ENCODE measurements at regions not wholly inside any gene's neighbourhood (a gene's known extent, or its start where the extent isn't known, plus 50 kb on each side); places are given as distances from the start of the nearest gene placed in this dataset.

DNA sequence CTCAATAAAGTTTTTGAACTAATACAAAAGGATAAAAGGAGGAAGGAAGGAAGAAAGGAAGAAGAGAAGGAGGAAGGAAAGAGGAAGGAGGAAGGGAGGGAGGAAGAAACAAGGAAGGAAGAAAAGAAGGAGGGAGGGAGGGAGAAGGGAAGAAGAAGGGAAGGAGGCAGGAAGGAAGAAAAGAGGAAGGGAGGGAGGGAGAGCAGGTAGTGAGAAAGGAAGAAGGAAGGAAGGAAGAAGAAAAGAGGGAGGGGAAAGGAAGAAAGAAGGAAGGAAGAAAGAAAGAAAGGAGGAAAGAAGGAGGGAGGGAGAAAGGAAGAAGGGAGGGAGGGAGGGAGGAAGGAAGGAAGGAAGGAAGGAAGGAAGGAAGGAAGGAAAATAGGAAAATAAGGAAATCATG is 263.8 kb upstream of the C16orf82 start:
- DNase-seq (ENCODE audit: low read depth, low spot score) (no peak), ATAC-seq (no peak)
- Histone ChIP-seq H3K79me2 (ENCODE audit: insufficient read depth, low read length) (no peaks in the 10 kb centered on the region), H3K27me3 (ENCODE audit: insufficient read depth, low read length) (0 out of 2 replicates have a peak, but pooled peaks cover 4% of the 10 kb centered on the region), H3K27ac (ENCODE audit: low read depth, low read length) (no peak overlapping the region), H3K9ac (ENCODE audit: low read length) (no peak overlapping the region), H3K4me1 (ENCODE audit: control insufficient read depth in 1 of 2, insufficient read depth in 2 of 2, low read length in 2 of 2) (no peaks in the 10 kb centered on the region), H3K4me3 (replicated peaks in 1 of 2; ENCODE audit: low read depth in 1 of 2, low read length in 2 of 2) (no peak overlapping the region), H3K9me2 (ENCODE audit: insufficient read depth) (no peaks in the 10 kb centered on the region), H4K20me1 (ENCODE audit: insufficient read depth) (no peaks in the 10 kb centered on the region), H3K4me2 (ENCODE audit: low read length) (no peak overlapping the region), H3K36me3 (ENCODE audit: control insufficient read depth in 1 of 2, insufficient read depth in 2 of 2, low read length in 2 of 2) (no peaks in the 10 kb centered on the region), H2AFZ (ENCODE audit: low read depth, low read length, poor library complexity, severe bottlenecking) (no peak overlapping the region), H3K9me3 (ENCODE audit: control insufficient read depth in 1 of 2, insufficient read depth in 1 of 2, low read depth in 1 of 2, low read length in 2 of 2) (no peaks in the 10 kb centered on the region)
- TF ChIP-seq ZNF274 (IDR thresholded peaks at IDR 0.05; ENCODE audit: low read depth, low read length) (no peak), JUND (IDR thresholded peaks at IDR 0.05) (no peak), SP1 (IDR thresholded peaks at IDR 0.05; ENCODE audit: low read depth) (no peak), POLR2AphosphoS5 (IDR thresholded peaks at IDR 0.05; ENCODE audit: low read depth, low read length) (no peak), TCF7L2 (IDR thresholded peaks at IDR 0.05; ENCODE audit: borderline replicate concordance, extremely low read depth, insufficient read depth, insufficient read length) (no peak), ZFX (IDR thresholded peaks at IDR 0.05) (no peak), SIN3A (IDR thresholded peaks at IDR 0.05; ENCODE audit: low read depth) (no peak), CEBPB (IDR thresholded peaks at IDR 0.05; ENCODE audit: low read depth) (no peak), RAD21 (IDR thresholded peaks at IDR 0.05; ENCODE audit: low read depth) (no peak), EZH2phosphoT487 (IDR thresholded peaks at IDR 0.05; ENCODE audit: borderline replicate concordance) (no peak), CBX3 (IDR thresholded peaks at IDR 0.05; ENCODE audit: low read depth) (no peak), ELF1 (IDR thresholded peaks at IDR 0.05; ENCODE audit: borderline replicate concordance, low read depth) (no peak), EZH2 (IDR thresholded peaks at IDR 0.05) (no peak), POLR2A (IDR thresholded peaks at IDR 0.05; ENCODE audit: borderline replicate concordance, extremely low read depth, insufficient read depth, insufficient read length) (no peak)
- TF ChIP-seq, protein P1, sequence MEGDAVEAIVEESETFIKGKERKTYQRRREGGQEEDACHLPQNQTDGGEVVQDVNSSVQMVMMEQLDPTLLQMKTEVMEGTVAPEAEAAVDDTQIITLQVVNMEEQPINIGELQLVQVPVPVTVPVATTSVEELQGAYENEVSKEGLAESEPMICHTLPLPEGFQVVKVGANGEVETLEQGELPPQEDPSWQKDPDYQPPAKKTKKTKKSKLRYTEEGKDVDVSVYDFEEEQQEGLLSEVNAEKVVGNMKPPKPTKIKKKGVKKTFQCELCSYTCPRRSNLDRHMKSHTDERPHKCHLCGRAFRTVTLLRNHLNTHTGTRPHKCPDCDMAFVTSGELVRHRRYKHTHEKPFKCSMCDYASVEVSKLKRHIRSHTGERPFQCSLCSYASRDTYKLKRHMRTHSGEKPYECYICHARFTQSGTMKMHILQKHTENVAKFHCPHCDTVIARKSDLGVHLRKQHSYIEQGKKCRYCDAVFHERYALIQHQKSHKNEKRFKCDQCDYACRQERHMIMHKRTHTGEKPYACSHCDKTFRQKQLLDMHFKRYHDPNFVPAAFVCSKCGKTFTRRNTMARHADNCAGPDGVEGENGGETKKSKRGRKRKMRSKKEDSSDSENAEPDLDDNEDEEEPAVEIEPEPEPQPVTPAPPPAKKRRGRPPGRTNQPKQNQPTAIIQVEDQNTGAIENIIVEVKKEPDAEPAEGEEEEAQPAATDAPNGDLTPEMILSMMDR (IDR thresholded peaks at IDR 0.05 in 2 of 3, conservative IDR thresholded peaks at IDR 0.05 in 1 of 3; ENCODE audit: borderline replicate concordance in 1 of 3, insufficient read depth in 1 of 3, low read depth in 2 of 3, low read length in 2 of 3) = no peak
- TF ChIP-seq, protein P2, sequence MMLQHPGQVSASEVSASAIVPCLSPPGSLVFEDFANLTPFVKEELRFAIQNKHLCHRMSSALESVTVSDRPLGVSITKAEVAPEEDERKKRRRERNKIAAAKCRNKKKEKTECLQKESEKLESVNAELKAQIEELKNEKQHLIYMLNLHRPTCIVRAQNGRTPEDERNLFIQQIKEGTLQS (IDR thresholded peaks at IDR 0.05) = no peak
- TF ChIP-seq, protein P3, sequence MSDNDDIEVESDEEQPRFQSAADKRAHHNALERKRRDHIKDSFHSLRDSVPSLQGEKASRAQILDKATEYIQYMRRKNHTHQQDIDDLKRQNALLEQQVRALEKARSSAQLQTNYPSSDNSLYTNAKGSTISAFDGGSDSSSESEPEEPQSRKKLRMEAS (IDR thresholded peaks at IDR 0.05) = no peak
- TF ChIP-seq, protein P4, sequence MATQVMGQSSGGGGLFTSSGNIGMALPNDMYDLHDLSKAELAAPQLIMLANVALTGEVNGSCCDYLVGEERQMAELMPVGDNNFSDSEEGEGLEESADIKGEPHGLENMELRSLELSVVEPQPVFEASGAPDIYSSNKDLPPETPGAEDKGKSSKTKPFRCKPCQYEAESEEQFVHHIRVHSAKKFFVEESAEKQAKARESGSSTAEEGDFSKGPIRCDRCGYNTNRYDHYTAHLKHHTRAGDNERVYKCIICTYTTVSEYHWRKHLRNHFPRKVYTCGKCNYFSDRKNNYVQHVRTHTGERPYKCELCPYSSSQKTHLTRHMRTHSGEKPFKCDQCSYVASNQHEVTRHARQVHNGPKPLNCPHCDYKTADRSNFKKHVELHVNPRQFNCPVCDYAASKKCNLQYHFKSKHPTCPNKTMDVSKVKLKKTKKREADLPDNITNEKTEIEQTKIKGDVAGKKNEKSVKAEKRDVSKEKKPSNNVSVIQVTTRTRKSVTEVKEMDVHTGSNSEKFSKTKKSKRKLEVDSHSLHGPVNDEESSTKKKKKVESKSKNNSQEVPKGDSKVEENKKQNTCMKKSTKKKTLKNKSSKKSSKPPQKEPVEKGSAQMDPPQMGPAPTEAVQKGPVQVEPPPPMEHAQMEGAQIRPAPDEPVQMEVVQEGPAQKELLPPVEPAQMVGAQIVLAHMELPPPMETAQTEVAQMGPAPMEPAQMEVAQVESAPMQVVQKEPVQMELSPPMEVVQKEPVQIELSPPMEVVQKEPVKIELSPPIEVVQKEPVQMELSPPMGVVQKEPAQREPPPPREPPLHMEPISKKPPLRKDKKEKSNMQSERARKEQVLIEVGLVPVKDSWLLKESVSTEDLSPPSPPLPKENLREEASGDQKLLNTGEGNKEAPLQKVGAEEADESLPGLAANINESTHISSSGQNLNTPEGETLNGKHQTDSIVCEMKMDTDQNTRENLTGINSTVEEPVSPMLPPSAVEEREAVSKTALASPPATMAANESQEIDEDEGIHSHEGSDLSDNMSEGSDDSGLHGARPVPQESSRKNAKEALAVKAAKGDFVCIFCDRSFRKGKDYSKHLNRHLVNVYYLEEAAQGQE (IDR thresholded peaks at IDR 0.05; ENCODE audit: low read depth) = no peak
- POLR2A ChIA-PET = no interaction called here
- intact Hi-C loops (cut with micrococcal nuclease) = no loop called here
- RAD21 ChIA-PET (ENCODE audit: low non-redundant PET in 1 of 2, low total read pairs in 2 of 2, uncharacterized antibody in 2 of 2, unreplicated experiment in 2 of 2) = no interaction called here
- no TSS peak for BruUV-seq (replicated peaks)
- CTCF ChIA-PET = no interaction called here
